Sigmoid colon (tissue), 4 donors: ENCODE measurements at regions not wholly inside any gene's neighbourhood (a gene's known extent, or its start where the extent isn't known, plus 50 kb on each side); places are given as distances from the start of the nearest gene placed in this dataset.

Source experiments
- CTCF ChIP-seq, 4 experiments: fragments of 450-650 bp in 3 of 4; fragments of 200-600 bp in 1 of 4; IDR thresholded peaks; one replicate each; pipeline ENCODE4 v1.5.1; 2016 to 2019; ENCODE audit warnings: antibody characterized with exemption in 4 of 4, mild to moderate bottlenecking in 3 of 4, moderate library complexity in 2 of 4
- POLR2AphosphoS5 ChIP-seq, 4 donors: sonication (generic); formaldehyde crosslinking; IDR thresholded peaks; one replicate each; pipeline ENCODE4 v1.6.1; 2017; ENCODE audit warnings: antibody characterized with exemption in 4 of 4

- TF ChIP-seq POLR2AphosphoS5 (IDR thresholded peaks at IDR 0.05) (no peak), CTCF (IDR thresholded peaks at IDR 0.05) (no peak)
Observed at GRCh38 chr11:70878366-70878765, 374.0 kb downstream of the SHANK2 start.
